IPS DF 6.9 (cell line): ENCODE measurements at regions not wholly inside any gene's neighbourhood (a gene's known extent, or its start where the extent isn't known, plus 50 kb on each side); places are given as distances from the start of the nearest gene placed in this dataset.

Experiments used
- DNase-seq: peaks from one replicate; pipeline ENCODE4 v3.0.0-alpha.2; 2013; ENCODE audit warnings: low read depth, low spot score
- H3K27ac ChIP-seq: one replicate; pipeline ENCODE4 v1.5.1; 2013; ENCODE audit warnings: low read length, control low read depth
- H3K27me3 ChIP-seq: 2 replicates; pipeline ENCODE4 v1.6.1; 2013; ENCODE audit warnings: mild to moderate bottlenecking, low read length; ENCODE audit not compliant: control insufficient read depth, insufficient read depth
- H3K36me3 ChIP-seq: 2 replicates; pipeline ENCODE4 v1.6.1; 2013; ENCODE audit warnings: low read length; ENCODE audit not compliant: control insufficient read depth, insufficient read depth
- H3K4me1 ChIP-seq: 2 replicates; pipeline ENCODE4 v1.6.1; 2013; ENCODE audit warnings: low read length; ENCODE audit not compliant: control insufficient read depth, insufficient read depth
- H3K4me3 ChIP-seq: 2 replicates; pipeline ENCODE4 v1.5.1; 2013; ENCODE audit warnings: mild to moderate bottlenecking, low read length
- H3K9me3 ChIP-seq: 2 replicates; pipeline ENCODE4 v1.6.1; 2013; ENCODE audit warnings: low read length, inconsistent platforms; ENCODE audit not compliant: control insufficient read depth, insufficient read depth
- WGBS: extraction: QIAGEN DNeasy Blood & Tissue Kit; methylation state at CpG from one replicate; pipeline ENCODE4 v1.1.7; 2013; ENCODE audit warnings: mixed read lengths, missing lambda C conversion rate; ENCODE audit not compliant: insufficient read length, insufficient coverage; 5-methylcytosine and 5-hydroxymethylcytosine counted together

- no CpG with 5 or more reads among the region's 9 CpGs for WGBS
- no peaks in the 10 kb centered on the region for H3K27me3 ChIP-seq
- DNase-seq = no peak
- no peak overlapping the region for H3K4me3 ChIP-seq
- no peaks in the 10 kb centered on the region for H3K4me1 ChIP-seq
- H3K27ac ChIP-seq = no peak overlapping the region
- H3K9me3 ChIP-seq = no peaks in the 10 kb centered on the region
- no peaks in the 10 kb centered on the region for H3K36me3 ChIP-seq
Observed at GRCh38 chr1:37292789-37293188, 181.6 kb upstream of the ZC3H12A start.

- H3K4me1 ChIP-seq = no peaks in the 10 kb centered on the region
- no peaks in the 10 kb centered on the region for H3K36me3 ChIP-seq
- no peak overlapping the region for H3K4me3 ChIP-seq
- H3K9me3 ChIP-seq = no peaks in the 10 kb centered on the region
- H3K27me3 ChIP-seq = no peaks in the 10 kb centered on the region
- no peak for DNase-seq
- H3K27ac ChIP-seq = no peak overlapping the region
- no CpG with 5 or more reads among the region's 4 CpGs for WGBS
Observed at GRCh38 chr1:37294096-37294495, 180.3 kb upstream of the ZC3H12A start.

DNA sequence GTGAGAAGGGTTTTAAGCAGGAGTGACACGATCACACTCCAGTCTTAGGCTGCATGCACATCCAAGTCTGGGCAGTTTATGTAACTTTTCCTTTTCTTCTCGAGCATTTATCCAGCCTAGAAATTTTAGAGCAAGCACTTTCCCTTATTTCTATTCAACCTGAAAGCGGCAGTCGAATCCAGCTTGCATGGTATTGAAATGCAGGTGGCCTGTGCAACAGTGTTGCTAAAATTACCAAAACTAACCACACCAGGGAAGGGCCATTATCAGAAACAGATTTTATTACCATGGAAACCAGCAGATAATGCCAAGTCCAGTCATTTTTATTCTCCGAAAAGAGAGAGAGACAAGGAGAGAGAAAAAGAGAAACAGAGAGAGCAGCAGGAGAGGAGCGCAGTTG lies 179.9 kb upstream of the ZC3H12A start:
- DNase-seq = no peak
- WGBS = no CpG with 5 or more reads among the region's 6 CpGs
- H3K4me1 ChIP-seq = no peaks in the 10 kb centered on the region
- no peaks in the 10 kb centered on the region for H3K27me3 ChIP-seq
- no peak overlapping the region for H3K27ac ChIP-seq
- no peaks in the 10 kb centered on the region for H3K36me3 ChIP-seq
- no peak overlapping the region for H3K4me3 ChIP-seq
- no peaks in the 10 kb centered on the region for H3K9me3 ChIP-seq

- H3K27me3 ChIP-seq = no peaks in the 10 kb centered on the region
- WGBS = no CpG with 5 or more reads among the region's 6 CpGs
- DNase-seq = no peak
- H3K4me3 ChIP-seq = no peak overlapping the region
- H3K4me1 ChIP-seq = no peaks in the 10 kb centered on the region
- no peaks in the 10 kb centered on the region for H3K9me3 ChIP-seq
- H3K36me3 ChIP-seq = no peaks in the 10 kb centered on the region
- H3K27ac ChIP-seq = no peak overlapping the region
Observed at GRCh38 chr1:37298769-37299168, 175.6 kb upstream of the ZC3H12A start.

DNA sequence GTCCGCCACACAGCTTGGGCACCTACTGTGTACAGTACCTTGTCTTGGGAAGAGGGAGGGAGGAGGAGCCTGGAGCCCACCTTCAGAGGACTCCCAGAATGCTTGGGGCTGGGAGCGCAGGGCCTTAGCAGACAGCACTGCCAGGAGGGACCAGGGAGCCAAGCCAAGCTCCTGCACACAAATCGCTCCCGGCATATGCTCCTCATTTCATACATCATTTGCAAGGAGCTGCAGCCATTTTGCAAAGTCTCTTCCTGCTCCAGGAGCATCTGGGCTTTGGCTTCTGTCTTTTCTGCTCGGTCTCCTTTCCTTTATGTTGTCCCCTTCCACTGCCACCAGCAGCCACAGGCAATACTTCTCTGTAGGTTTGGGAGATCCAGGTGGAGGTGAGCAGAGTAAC lies 175.2 kb upstream of the ZC3H12A start:
- WGBS = no CpG with 5 or more reads among the region's 5 CpGs

DNA sequence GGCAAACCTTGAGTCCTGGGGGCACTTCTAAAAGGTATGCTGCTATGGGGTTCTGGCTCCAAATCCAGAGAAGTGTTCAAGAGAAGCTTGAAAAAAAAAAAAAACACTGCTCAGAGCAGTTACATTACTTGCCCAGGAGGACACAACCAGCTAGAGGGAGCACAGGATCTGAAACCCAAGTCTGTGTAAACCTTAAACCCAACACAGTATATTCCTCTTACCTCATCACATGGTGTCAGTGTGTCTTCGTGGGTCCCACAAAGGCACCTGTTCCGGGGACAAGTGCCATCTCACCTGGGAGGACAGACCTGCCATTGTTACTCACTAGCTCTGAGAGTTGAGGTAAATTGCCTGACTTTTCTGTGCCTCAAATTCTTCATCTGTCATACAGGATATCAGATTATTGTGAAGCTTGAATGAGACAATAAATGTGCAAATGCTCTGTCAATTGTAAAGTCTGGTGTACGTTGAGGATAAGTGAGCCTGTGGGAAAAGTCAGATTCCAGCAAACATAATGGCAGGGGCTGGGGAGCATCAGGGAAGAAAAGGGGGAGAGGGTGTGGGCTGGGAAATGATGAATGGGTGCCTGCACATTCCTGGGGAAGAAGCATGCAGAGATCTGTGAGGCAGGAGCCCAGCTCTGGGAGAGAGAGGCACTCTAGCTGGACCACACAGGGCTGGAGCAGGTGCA lies 170.4 kb upstream of the ZC3H12A start:
- H3K36me3 ChIP-seq = no peaks in the 10 kb centered on the region
- WGBS = no CpG with 5 or more reads among the region's 3 CpGs
- no peak for DNase-seq
- no peaks in the 10 kb centered on the region for H3K27me3 ChIP-seq
- H3K4me3 ChIP-seq = no peak overlapping the region
- H3K9me3 ChIP-seq = no peaks in the 10 kb centered on the region
- H3K4me1 ChIP-seq = peaks cover 2% of the 10 kb centered on the region; the same call in 1 of the 2 replicates
- no peak overlapping the region for H3K27ac ChIP-seq

More for the DNA sequence above, 175.2 kb upstream of the ZC3H12A start:
- H3K27me3 ChIP-seq = no peaks in the 10 kb centered on the region
- no peaks in the 10 kb centered on the region for H3K9me3 ChIP-seq
- H3K4me3 ChIP-seq = no peak overlapping the region
- no peaks in the 10 kb centered on the region for H3K4me1 ChIP-seq
- no peak overlapping the region for H3K27ac ChIP-seq
- no peaks in the 10 kb centered on the region for H3K36me3 ChIP-seq
- DNase-seq = no peak

DNA sequence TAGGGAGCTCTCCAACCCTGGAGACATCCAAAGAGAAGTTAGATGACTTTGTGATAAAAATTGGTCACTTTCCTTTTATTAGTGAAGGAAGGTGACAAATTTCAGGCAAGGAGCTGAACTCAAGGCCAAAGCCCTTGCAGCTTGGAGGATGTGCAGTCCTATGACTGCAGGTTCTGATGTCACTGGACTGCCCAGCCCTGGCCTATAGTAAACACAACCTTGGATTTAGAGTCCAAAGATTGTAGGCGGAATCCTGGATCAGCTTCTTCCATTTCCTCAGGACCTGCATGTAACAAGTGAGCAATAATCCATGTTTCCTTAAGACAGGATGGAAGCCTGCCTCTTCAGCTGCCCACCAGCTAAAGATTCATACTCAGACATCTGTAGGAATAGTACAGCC lies 169.3 kb upstream of the ZC3H12A start:
- WGBS = no CpG with 5 or more reads among the region's 1 CpG
- Histone ChIP-seq H3K9me3 (no peaks in the 10 kb centered on the region), H3K27me3 (no peaks in the 10 kb centered on the region), H3K4me3 (no peak overlapping the region), H3K36me3 (no peaks in the 10 kb centered on the region), H3K4me1 (peaks cover 2% of the 10 kb centered on the region; the same call in 1 of the 2 replicates), H3K27ac (no peak overlapping the region)
- DNase-seq = no peak

- no CpG with 5 or more reads among the region's 7 CpGs for WGBS
- no peak for DNase-seq
- no peaks in the 10 kb centered on the region for H3K36me3 ChIP-seq
- H3K9me3 ChIP-seq = no peaks in the 10 kb centered on the region
- H3K27me3 ChIP-seq = no peaks in the 10 kb centered on the region
- H3K4me3 ChIP-seq = no peak overlapping the region
- H3K4me1 ChIP-seq = peaks cover 2% of the 10 kb centered on the region; the same call in 1 of the 2 replicates
- no peak overlapping the region for H3K27ac ChIP-seq
Observed at GRCh38 chr1:37305841-37306240, 168.5 kb upstream of the ZC3H12A start.

DNA sequence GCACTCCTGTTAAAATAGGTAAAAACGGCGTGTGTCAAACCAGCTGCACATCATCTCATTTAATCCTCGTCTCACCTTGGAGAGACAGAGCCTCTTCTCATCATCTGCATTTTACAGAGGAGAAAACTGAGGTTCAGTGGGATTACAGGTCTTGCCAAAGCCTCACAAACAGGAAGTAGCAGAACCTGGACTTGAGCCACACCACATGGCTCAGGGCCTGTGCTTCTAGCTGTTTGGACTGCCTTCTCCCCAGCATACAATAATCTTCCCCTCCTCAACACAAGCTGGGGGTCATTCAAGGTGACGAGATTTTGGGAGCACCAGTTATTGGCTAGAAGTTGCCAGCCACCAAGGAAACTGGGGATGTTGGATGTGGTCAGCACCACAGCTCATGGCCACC lies 167.9 kb upstream of the ZC3H12A start:
- DNase-seq = no peak
- Histone ChIP-seq H3K4me3 (no peak overlapping the region), H3K9me3 (no peaks in the 10 kb centered on the region), H3K36me3 (no peaks in the 10 kb centered on the region), H3K27ac (no peak overlapping the region), H3K4me1 (peaks cover 2% of the 10 kb centered on the region; the same call in 1 of the 2 replicates), H3K27me3 (no peaks in the 10 kb centered on the region)
- no CpG with 5 or more reads among the region's 4 CpGs for WGBS

DNA sequence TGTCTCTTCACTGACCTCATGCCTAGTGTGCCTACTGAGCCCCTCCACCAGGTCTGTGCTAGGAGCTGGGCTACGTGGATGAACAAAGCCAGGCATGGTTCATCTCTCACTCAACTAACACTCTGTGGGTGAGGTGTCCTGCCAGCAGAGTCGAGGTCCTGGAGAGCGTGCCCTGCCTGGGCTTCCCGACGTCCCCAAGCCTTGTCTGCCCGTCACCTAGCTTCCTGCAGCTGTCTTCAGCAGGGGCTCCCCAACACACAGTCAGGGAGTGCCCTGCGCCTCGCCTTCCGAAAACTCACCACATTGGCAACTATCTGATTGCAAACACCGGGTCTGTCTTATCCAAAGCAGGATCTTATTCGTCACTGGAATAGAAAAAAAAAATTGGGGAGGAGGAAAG lies 167.5 kb upstream of the ZC3H12A start:
- Histone ChIP-seq H3K27ac (no peak overlapping the region), H3K4me3 (no peak overlapping the region), H3K9me3 (no peaks in the 10 kb centered on the region), H3K36me3 (no peaks in the 10 kb centered on the region), H3K4me1 (peaks cover 2% of the 10 kb centered on the region; the same call in 1 of the 2 replicates), H3K27me3 (no peaks in the 10 kb centered on the region)
- no CpG with 5 or more reads among the region's 11 CpGs for WGBS
- DNase-seq = no peak
